GM19467 (cell line): ENCODE measurements at regions not wholly inside any gene's neighbourhood (a gene's known extent, or its start where the extent isn't known, plus 50 kb on each side); places are given as distances from the start of the nearest gene placed in this dataset.
"Not testable (repeated sequence)": the region's sequence is repeated elsewhere in the genome, so short reads cannot be mapped to it uniquely, and the experiment has no call there.

ENCODE experiments used
- ATAC-seq: cut with Tn5 transposase; IDR thresholded peaks from one replicate; pipeline ENCODE4 v1.9.1; 2021; ENCODE audit warnings: mild to moderate bottlenecking, moderate library complexity; ENCODE audit not compliant: unreplicated experiment

- no peak for ATAC-seq
Observed at GRCh38 chr5:108696951-108697715, 50.6 kb upstream of the FER start.

DNA sequence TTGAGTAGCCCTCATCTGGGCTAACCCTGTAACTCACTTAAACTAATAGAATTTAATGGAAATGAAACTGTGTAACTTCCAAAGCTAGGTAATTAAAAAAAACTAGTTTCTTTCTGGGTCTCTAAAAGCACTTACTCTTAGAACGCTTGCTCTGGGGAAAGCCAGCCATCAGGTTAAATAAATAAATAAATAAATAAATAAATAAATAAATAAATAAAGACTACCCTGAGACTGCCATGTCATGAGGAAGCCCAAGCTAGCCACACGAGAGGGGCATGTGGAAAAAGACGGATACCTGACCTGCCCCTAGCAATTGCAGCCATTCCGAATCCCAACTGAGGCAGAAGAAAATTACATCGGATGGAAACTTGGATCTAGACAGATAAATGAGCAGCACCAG lies 51.3 kb upstream of the FER start:
- no peak for ATAC-seq

DNA sequence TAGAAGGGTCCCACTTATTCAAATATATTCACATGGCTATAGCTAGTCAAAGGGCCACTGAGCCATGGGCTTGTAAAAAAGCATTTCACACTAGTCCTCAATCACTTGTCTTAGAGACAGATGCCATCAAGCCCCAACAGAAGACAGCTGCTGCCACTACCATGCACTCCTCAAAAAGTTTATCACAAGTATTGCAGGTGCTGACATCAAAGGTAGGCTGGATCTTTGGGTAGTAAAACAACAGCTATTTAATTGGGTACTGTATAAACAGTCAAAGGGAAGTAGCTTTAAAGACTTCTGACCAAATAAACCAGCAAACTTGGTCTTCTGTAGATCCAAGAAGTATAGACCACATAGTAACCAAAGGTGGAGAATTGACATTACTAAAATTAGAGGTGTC lies 59.2 kb upstream of the FER start:
- no peak for ATAC-seq

- no peak for ATAC-seq
Observed at GRCh38 chr5:108687595-108688200, 60.0 kb upstream of the FER start.

DNA sequence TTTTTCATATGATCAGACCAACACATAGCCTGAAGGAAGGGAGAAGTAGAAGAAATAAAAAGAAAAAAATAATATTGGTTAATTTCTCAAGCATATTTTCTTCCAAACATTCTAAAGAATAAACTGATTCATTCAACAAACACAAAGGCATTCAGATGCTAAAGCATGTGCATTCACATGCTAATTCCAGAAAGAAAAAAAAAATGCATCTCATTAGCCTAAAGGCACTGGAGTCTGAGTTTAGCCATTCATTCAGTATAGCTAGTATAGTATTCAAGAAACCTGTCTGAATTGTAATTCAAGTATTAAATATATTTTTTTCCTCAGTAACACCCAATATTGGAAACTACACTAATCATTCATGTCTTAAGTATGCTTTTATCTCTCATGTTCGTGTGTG lies 61.0 kb upstream of the FER start:
- ATAC-seq: no peak

DNA sequence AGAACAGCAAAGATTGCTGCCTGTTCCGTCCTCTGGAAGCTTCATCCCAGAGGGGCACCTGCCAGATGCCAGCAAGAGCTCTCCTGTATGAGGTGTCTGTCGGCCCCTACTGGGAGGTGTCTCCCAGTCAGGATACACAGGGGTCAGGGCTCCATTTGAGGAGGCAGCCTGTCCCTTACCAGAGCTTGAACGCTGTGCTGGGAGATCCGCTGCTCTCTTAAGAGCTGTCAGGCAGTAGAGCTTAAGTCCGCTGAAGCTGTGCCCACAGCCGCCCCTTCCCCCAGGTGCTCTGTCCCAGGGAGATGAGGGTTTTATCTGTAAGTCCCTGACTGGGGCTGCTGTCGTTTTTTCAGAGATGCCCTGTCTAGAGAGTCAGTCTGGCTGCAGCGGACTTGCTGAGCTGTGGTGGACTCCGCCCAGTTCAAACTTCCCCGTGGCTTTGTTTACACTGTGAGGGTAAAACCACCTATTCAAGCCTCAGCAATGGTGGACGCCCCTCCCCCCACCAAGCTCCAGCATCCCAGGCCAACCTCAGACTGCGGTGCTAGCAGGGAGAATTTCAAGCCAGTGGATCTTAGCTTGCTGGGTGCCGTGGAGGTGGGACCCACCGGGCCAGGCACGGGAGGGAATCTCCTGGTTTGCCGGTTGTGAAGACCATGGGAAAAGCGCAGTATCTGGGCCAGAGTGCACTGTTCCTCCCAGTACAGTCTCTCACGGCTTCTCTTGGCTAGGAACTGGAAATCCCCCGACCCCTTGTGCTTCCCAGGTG lies 62.1 kb upstream of the FER start:
- not testable (repeated sequence) for ATAC-seq

DNA sequence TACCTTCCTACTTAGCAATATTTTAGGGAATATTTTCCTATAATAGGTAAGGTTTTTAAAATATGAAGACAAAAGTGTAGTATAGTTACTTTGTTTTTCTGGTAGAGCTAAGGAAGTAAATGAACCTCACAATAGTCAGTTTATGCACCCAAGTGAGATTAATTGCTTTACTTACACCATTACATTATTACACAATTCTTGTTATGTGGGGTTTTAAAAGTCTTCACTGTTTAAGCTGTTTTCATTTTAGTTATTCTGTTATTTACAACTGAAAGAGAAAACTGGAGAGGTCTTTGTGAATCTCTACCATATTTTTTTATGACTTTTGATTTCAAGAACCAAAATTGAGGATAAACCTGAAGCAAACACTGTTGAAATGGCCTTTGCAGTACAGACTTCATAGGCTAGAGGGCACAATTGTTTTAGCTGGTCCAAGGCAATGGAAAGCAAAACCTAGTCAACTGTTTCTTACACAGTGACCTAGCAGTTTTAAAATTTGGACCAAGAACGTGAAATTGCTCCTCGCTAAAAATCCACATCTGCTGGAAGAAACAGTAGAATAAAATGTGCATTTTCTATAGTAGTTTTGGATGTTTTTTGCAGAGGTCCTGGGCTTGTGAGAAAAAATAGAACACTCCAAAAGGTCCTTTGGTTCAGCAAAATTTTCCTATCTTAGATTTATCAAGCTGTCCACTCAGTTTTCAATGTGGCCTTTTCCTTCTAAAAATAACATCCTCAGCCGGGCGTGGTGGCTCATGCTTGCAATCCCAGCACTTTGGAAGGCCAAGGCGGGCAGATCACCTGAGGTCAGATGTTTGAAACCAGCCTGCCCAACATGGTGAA lies 66.4 kb upstream of the FER start:
- peak; percentile 92 for ATAC-seq

- ATAC-seq: no peak
Observed at GRCh38 chr5:108678091-108678490, 69.6 kb upstream of the FER start.

DNA sequence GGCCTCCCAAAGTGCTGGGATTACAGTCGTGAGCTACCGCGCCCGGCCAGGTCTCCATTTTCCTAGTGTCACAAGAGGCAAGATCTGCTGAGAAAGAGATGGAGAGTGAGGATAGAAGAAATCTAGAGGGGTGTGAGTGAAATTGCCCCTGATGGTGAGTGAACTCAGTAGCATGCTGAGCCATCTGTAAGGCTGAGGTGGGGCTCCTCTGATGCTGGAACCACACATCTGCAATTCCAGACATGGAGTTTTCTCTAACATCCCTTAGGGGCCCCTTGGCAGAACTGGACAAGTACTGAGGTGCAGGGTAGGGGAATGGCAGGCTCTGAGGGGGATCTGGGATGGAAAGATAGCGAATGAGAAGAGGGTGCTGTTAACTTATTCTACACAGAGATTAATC lies 72.0 kb upstream of the FER start:
- no peak for ATAC-seq

DNA sequence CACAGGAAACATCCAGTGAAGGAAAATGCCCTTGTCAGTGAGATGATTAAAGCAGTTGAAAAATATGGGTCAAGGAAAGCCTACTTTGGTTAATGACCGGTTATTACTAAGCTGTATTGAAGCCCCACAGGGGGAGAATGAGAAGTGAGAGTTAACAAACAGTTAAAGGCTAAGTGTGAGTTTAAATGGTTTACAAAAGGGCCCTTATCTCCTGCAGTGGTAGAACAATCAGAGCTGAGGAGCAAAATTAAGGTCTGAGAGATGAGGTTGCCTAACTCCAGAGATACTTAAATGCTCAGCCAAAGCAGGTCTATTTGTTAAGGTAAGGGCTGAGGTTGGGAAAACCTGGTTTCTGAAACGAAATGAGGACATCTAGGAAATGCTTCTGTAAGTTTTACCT lies 75.1 kb upstream of the FER start:
- ATAC-seq: no peak

GRCh38 chr5:108670591-108671289 lies 77.0 kb upstream of the FER start:
- no peak for ATAC-seq

GRCh38 chr5:108669462-108669861 lies 78.2 kb upstream of the FER start:
- no peak for ATAC-seq

DNA sequence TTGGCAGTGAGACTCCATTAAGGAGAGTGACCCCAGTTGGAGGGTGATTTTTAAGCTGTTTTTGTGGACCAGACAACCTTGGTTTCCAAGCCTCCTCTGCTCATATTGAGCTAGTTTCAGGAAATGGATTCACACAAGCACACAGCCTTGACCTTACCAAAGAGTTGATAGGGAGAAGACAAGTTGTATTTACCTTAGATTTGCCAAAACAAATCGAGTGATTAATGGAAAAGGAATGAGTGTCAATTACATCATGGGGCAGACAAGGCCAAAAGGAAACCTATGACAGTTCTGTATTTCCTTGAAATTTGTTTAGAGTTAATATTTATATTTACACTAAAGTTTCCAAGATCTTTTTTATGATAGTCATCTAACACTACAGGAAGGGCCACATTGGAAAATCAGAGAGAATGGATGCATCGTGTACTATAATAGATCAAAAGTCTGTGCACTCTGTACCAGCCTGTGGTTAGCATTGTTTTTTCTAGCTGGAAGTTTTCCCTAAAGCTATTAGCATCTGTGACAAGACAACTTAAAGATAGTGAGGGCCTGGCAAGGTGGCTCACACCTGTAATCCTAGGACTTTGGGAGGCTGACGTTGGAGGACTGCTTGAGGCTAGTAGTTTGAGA lies 86.0 kb upstream of the FER start:
- no peak for ATAC-seq

- ATAC-seq: no peak
Observed at GRCh38 chr5:108661024-108661423, 86.7 kb upstream of the FER start.

GRCh38 chr5:108660291-108660690 lies 87.4 kb upstream of the FER start:
- no peak for ATAC-seq

DNA sequence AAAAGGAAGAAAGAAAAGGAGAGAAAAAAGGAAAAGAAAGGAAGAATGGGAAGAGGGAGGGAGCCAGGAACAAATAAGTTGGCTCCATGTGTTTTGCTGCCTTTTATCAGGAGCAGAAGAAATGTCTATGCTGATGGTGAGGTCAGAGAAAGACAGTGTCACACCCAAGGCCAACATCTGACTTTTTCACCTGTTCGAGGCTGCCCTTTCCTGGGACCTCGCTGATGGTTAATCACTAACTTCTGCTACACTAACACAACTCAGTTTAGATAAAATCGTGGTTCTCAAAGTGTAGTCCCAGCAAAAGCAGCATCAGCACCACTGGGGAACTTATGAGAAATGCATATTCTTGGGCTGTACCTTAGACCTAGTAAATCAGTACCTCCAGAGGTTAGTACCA lies 88.2 kb upstream of the FER start:
- no peak for ATAC-seq

DNA sequence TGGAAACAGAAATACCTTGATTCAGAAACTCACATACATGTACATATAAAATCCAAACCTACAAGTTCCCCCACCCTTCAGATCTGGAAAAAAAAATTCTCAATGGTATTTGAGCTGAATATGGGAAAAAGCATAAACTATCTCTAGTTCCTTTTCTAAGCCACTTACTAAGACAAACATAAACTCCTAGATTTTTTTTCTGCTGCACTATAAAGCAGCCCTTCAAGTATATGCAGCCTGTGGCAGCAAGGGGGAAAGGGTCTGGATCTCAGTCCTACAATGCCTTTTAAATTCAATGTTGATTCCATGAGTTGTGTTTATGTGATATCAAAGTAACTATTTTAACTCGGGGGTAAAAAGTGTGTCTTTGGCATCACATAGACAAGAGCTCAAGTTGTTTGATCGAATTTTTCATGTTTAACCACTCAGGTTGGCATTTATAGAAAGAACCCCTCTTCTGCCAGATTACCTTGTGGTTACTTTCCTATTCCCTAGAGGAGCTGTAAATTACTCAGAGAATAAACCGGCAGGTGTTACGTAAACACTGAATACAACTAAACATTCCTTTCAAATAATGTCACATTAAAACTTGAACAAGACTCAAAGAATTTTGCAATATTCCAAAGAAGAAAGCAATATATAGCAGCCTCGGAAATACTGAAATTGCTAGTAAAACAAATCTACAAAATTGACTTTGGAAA lies 91.8 kb upstream of the FER start:
- no peak for ATAC-seq

DNA sequence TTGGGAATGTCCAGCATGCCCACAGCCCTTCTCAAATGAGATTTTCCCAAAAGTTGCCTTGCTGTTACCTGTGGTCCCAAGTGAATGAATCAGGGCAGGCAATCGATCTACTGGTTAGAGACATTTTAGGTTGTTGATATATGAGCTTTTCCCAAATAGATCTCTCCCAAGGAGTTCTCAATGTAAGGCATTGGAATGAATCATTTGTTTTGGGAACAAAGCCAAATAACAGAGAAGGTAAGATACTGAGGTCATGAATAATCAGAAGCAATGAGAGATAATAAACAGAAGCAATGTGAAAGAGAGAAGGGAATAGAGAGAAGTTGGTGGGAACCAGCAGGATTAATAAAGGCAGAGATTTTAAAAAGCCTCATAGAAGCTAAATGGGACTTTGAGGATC lies 93.6 kb upstream of the FER start:
- no peak for ATAC-seq

DNA sequence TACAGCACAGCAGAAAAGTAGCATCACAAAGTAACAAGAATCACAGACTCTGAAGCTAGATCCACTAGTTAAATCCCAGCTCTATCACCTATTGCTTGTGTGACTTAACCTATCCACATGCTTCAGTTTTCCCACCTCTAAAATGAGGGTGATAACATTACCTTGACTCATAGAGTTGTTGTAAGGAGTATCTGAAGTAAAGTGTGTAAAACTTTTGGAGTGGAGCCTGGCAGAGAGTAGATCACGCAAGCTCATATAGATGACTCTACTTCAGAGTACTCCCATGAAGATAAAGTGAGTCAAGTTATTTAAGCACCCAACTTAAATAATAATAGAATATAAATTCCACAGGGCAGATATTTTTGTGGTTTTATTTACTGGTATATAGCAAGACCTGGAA lies 94.5 kb upstream of the FER start:
- ATAC-seq: no peak

DNA sequence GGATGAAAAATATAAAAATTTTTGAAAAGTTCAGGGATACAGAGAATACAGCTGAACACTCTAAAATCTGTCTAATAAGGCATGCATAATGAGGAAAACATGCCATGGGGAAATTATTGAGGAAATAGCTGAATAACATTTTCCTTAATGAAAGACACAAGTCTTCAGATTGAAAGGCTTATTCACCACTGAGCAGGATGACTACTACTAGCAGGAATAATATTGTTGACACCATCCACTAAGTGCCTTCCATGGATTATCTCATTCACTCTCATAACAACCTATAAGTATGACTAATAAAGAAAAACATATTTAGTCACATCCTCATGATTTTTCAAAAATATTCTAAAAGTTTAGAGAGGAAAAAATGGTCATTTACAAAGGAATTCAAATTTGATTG lies 96.7 kb upstream of the FER start:
- ATAC-seq: no peak
